Hepatocyte (in vitro differentiated cells): ENCODE measurements at regions not wholly inside any gene's neighbourhood (a gene's known extent, or its start where the extent isn't known, plus 50 kb on each side); places are given as distances from the start of the nearest gene placed in this dataset.

ENCODE experiments used
- CTCF ChIP-seq: fragments of 200-600 bp; sonication (generic); IDR thresholded peaks from 2 replicates; pipeline ENCODE4 v1.5.1; 2016; ENCODE audit warnings: antibody characterized with exemption, mild to moderate bottlenecking; ENCODE audit not compliant: poor library complexity
- EZH2 ChIP-seq: fragments of 200-600 bp; sonication (generic); IDR thresholded peaks from 2 replicates; pipeline ENCODE4 v1.6.1; 2016; ENCODE audit warnings: antibody characterized with exemption, mild to moderate bottlenecking, borderline replicate concordance
- EZH2phosphoT487 ChIP-seq: fragments of 200-600 bp; sonication (generic); IDR thresholded peaks from one replicate; pipeline ENCODE4 v1.6.1; 2018; ENCODE audit warnings: antibody characterized with exemption, mild to moderate bottlenecking, low read depth, moderate library complexity; ENCODE audit not compliant: unreplicated experiment, severe bottlenecking

DNA sequence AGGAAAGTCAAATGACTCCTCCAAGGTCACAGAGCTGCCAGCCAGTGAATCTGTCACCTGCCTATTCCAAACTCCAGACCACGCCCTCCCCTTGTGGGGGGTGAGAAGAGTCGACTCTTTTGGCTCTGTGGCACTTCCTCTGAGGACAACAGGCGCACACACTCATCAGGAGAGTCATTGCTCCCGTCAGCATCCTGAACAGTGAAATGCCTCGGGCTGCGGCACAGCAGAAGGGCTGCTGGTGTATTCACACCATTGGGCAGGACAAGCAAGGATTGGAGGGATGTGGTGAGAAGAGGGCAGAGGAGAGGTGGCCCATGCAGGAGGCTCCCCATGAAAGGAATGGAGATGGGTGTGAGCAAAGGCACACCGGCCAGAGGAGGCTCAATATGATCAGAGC, 239.0 kb downstream of the TOMM20 start:
- TF ChIP-seq CTCF (no peak), EZH2 (no peak), EZH2phosphoT487 (no peak)
